HCT116 (cell line): ENCODE measurements at regions not wholly inside any gene's neighbourhood (a gene's known extent, or its start where the extent isn't known, plus 50 kb on each side); places are given as distances from the start of the nearest gene placed in this dataset.

ENCODE experiments used
- ATAC-seq: fragments of 200-7000 bp; cut with Tn5 transposase; 2 replicates; pipeline ENCODE4 v1.9.1; 2020; ENCODE audit warnings: mild to moderate bottlenecking, moderate library complexity
- BruUV-seq: library from RNA; stranded (reverse); fragments of 400-500 nt; replicated peaks from 2 replicates; lab custom pipeline; 2021; lab: Mats Ljungman, UMichigan
- CTCF ChIA-PET: fragments of 300-600 bp; sonication (Branson Sonifier 250); formaldehyde crosslinking; loops from one replicate; lab custom pipeline; 2021; ENCODE audit warnings: antibody characterized with exemption; lab: Charles Lee
- POLR2A ChIA-PET: fragments of 300-600, 350-600 bp; sonication (Branson Sonifier 250); formaldehyde crosslinking; loops from one replicate; lab custom pipeline; 2021; ENCODE audit warnings: antibody characterized with exemption; lab: Charles Lee
- RAD21 ChIA-PET, 2 experiments: fragments of 300-600 bp; sonication (Branson Sonifier 250); formaldehyde crosslinking; loops; one replicate each; lab custom pipeline; 2023; ENCODE audit warnings: low total read pairs in 2 of 2; ENCODE audit not compliant: uncharacterized antibody in 2 of 2, unreplicated experiment in 2 of 2, low non-redundant PET in 1 of 2; lab: Charles Lee
- DNase-seq: peaks from one replicate; pipeline ENCODE4 v3.0.0-alpha.2; 2010; ENCODE audit warnings: low read depth, low spot score
- H2AFZ ChIP-seq: fragments of 200-600 bp; shearing (Covaris generic), sonication (generic); 2 replicates; pipeline ENCODE4 v1.6.1; 2017; ENCODE audit warnings: low read depth, mixed run types, mixed read lengths, antibody characterized with exemption, low read length; ENCODE audit not compliant: poor library complexity, severe bottlenecking
- H3K27ac ChIP-seq: 2 replicates; pipeline ENCODE4 v1.5.1; 2012; ENCODE audit warnings: low read depth, low read length
- H3K27me3 ChIP-seq: fragments of 200-600 bp; sonication (generic); 2 replicates; pipeline ENCODE4 v1.6.1; 2016; ENCODE audit warnings: mixed run types, low read length, mixed read lengths; ENCODE audit not compliant: insufficient read depth
- H3K36me3 ChIP-seq, 2 experiments: fragments of 200-500 bp in 1 of 2; fragments of 200-600 bp in 1 of 2; sonication (Bioruptor generic) in 1 of 2; sonication (generic) in 1 of 2; 2 replicates each; pipeline versions ENCODE4 v1.5.1 to v1.6.1; 2014 to 2016; ENCODE audit warnings: low read length in 2 of 2, inconsistent platforms in 1 of 2, mixed read lengths in 1 of 2, mixed run types in 1 of 2; ENCODE audit not compliant: insufficient read depth in 2 of 2, control insufficient read depth in 1 of 2
- H3K4me1 ChIP-seq, 2 experiments: fragments of 200-600 bp in 1 of 2; sonication (generic) in 1 of 2; 2 replicates each; pipeline versions ENCODE4 v1.5.1 to v1.6.1; 2012 to 2017; ENCODE audit warnings: low read length in 2 of 2, inconsistent platforms in 1 of 2, mild to moderate bottlenecking in 1 of 2, mixed read lengths in 1 of 2, mixed run types in 1 of 2, moderate library complexity in 1 of 2; ENCODE audit not compliant: insufficient read depth in 2 of 2, control insufficient read depth in 1 of 2
- H3K4me2 ChIP-seq: fragments of 200-600 bp; sonication (generic); 2 replicates; pipeline ENCODE4 v1.6.1; 2017; ENCODE audit warnings: mixed run types, low read length, mixed read lengths
- H3K4me3 ChIP-seq, 2 experiments: fragments of 200-600 bp in 1 of 2; sonication (generic) in 1 of 2; replicated peaks in 1 of 2; 2 replicates each; pipeline ENCODE4 v1.5.1; 2011 to 2016; ENCODE audit warnings: low read length in 2 of 2, control low read depth in 1 of 2, low read depth in 1 of 2, mild to moderate bottlenecking in 1 of 2, mixed read lengths in 1 of 2, mixed run types in 1 of 2
- H3K79me2 ChIP-seq: fragments of 200-600 bp; sonication (generic); 2 replicates; pipeline ENCODE4 v1.6.1; 2017; ENCODE audit warnings: mild to moderate bottlenecking, mixed run types, low read length, moderate library complexity, mixed read lengths; ENCODE audit not compliant: insufficient read depth
- H3K9ac ChIP-seq: fragments of 200-600 bp; sonication (generic); 2 replicates; pipeline ENCODE4 v1.6.1; 2016; ENCODE audit warnings: low read length, mixed read lengths
- H3K9me2 ChIP-seq: fragments of 200-600 bp; sonication (generic), shearing (Covaris generic); 2 replicates; pipeline ENCODE4 v1.6.1; 2017; ENCODE audit warnings: mixed run types, mild to moderate bottlenecking, moderate library complexity; ENCODE audit not compliant: insufficient read depth
- H3K9me3 ChIP-seq, 2 experiments: fragments of 200-500 bp in 1 of 2; fragments of 200-600 bp in 1 of 2; sonication (Bioruptor generic) in 1 of 2; sonication (generic) in 1 of 2; 2 replicates each; pipeline ENCODE4 v1.6.1; 2014 to 2017; ENCODE audit warnings: low read length in 2 of 2, mixed read lengths in 2 of 2, inconsistent platforms in 1 of 2, low read depth in 1 of 2, mild to moderate bottlenecking in 1 of 2, mixed run types in 1 of 2, moderate library complexity in 1 of 2; ENCODE audit not compliant: control insufficient read depth in 1 of 2, insufficient read depth in 1 of 2
- H4K20me1 ChIP-seq: fragments of 200-600 bp; sonication (generic), shearing (Covaris generic); 2 replicates; pipeline ENCODE4 v1.6.1; 2017; ENCODE audit warnings: mixed run types, mild to moderate bottlenecking, moderate library complexity; ENCODE audit not compliant: insufficient read depth
- CEBPB ChIP-seq: IDR thresholded peaks from 2 replicates; pipeline ENCODE4 v1.6.1; 2012; ENCODE audit warnings: low read depth
- CTCF ChIP-seq, 3 experiments: fragments of 200-600 bp in 1 of 3; sonication (generic) in 1 of 3; IDR thresholded peaks in 2 of 3; conservative IDR thresholded peaks in 1 of 3; 2 replicates each; pipeline ENCODE4 v1.5.1; 2012 to 2017; ENCODE audit warnings: low read depth in 2 of 3, low read length in 2 of 3, antibody characterized with exemption in 1 of 3, borderline replicate concordance in 1 of 3, control low read depth in 1 of 3, mild to moderate bottlenecking in 1 of 3, mixed read lengths in 1 of 3, mixed run types in 1 of 3, moderate library complexity in 1 of 3; ENCODE audit not compliant: insufficient read depth in 1 of 3
- EGR1 ChIP-seq: IDR thresholded peaks from 2 replicates; pipeline ENCODE4 v1.6.1; 2012; ENCODE audit warnings: low read depth
- ELF1 ChIP-seq: IDR thresholded peaks from 2 replicates; pipeline ENCODE4 v1.6.1; 2012; ENCODE audit warnings: low read depth, borderline replicate concordance
- EZH2 ChIP-seq: fragments of 200-600 bp; sonication (generic); IDR thresholded peaks from 2 replicates; pipeline ENCODE4 v1.6.1; 2017; ENCODE audit warnings: antibody characterized with exemption, mixed run types
- EZH2phosphoT487 ChIP-seq: fragments of 200-600 bp; IDR thresholded peaks from 2 replicates; pipeline ENCODE4 v1.6.1; 2018; ENCODE audit warnings: antibody characterized with exemption, borderline replicate concordance
- FOSL1 ChIP-seq: IDR thresholded peaks from 2 replicates; pipeline ENCODE4 v1.6.1; 2012; ENCODE audit warnings: low read depth
- POLR2A ChIP-seq: IDR thresholded peaks from 2 replicates; pipeline ENCODE4 v1.7.0; 2011; ENCODE audit warnings: borderline replicate concordance; ENCODE audit not compliant: insufficient read depth, insufficient read length; ENCODE audit errors: extremely low read depth
- POLR2AphosphoS5 ChIP-seq: IDR thresholded peaks from 2 replicates; pipeline ENCODE4 v1.6.1; 2011; ENCODE audit warnings: mild to moderate bottlenecking, low read depth, low read length, moderate library complexity
- RAD21 ChIP-seq: IDR thresholded peaks from 2 replicates; pipeline ENCODE4 v1.6.1; 2012; ENCODE audit warnings: low read depth, mild to moderate bottlenecking
- REST ChIP-seq: IDR thresholded peaks from 2 replicates; pipeline ENCODE4 v1.6.1; 2012; ENCODE audit warnings: low read depth
- SRF ChIP-seq: IDR thresholded peaks from 2 replicates; pipeline ENCODE4 v1.6.1; 2012; ENCODE audit warnings: low read depth
- TCF7L2 ChIP-seq: IDR thresholded peaks from 2 replicates; pipeline ENCODE4 v1.7.0; 2011; ENCODE audit warnings: borderline replicate concordance, inconsistent platforms; ENCODE audit not compliant: insufficient read depth, insufficient read length; ENCODE audit errors: extremely low read depth
- YY1 ChIP-seq: IDR thresholded peaks from 2 replicates; pipeline ENCODE4 v1.6.1; 2011; ENCODE audit warnings: low read length, low read depth, moderate library complexity, mild to moderate bottlenecking; ENCODE audit not compliant: insufficient replicate concordance; ENCODE audit errors: extremely low read depth
- ZBTB33 ChIP-seq: IDR thresholded peaks from 2 replicates; pipeline ENCODE4 v1.6.1; 2011; ENCODE audit warnings: mild to moderate bottlenecking, low read length, moderate library complexity; ENCODE audit not compliant: insufficient replicate concordance; ENCODE audit errors: extremely low read depth
- ZFX ChIP-seq: fragments of 450-650 bp; IDR thresholded peaks from 2 replicates; pipeline ENCODE4 v1.6.1; 2017
- intact Hi-C: fragments of 100-400 bp; cut with micrococcal nuclease; formaldehyde crosslinking; loops from 2 replicates; pipeline ENCODE4 v1.10.0; 2022

GRCh38 chr3:76097589-76097969 is 312.2 kb upstream of the ZNF717 start:
- ChIA-PET POLR2A (no interaction called here), CTCF (no interaction called here), RAD21 (no interaction called here)
- intact Hi-C loops: no loop called here
- Histone ChIP-seq H3K9me3 (peaks cover 13 to 20% of the 10 kb centered on the region in 2 experiments; a peak in 2 of 4 replicates), H3K27ac (no peak overlapping the region), H3K9me2 (no peaks in the 10 kb centered on the region), H4K20me1 (no peaks in the 10 kb centered on the region), H3K27me3 (no peaks in the 10 kb centered on the region), H3K79me2 (no peaks in the 10 kb centered on the region), H2AFZ (no peak overlapping the region), H3K4me3 (no peak overlapping the region), H3K9ac (no peak overlapping the region), H3K4me1 (no peaks in the 10 kb centered on the region), H3K36me3 (no peaks in the 10 kb centered on the region), H3K4me2 (no peak overlapping the region)
- ATAC-seq (no peak), DNase-seq (no peak)
- TF ChIP-seq ELF1 (no peak), POLR2AphosphoS5 (no peak), TCF7L2 (no peak), REST (no peak), EZH2 (no peak), CEBPB (no peak), ZFX (no peak), EZH2phosphoT487 (no peak), FOSL1 (no peak), CTCF (IDR thresholded peaks at IDR 0.05 in 2 of 3, conservative IDR thresholded peaks at IDR 0.05 in 1 of 3; ENCODE audit: borderline replicate concordance in 1 of 3, insufficient read depth in 1 of 3, low read depth in 2 of 3, low read length in 2 of 3) (no peak), ZBTB33 (no peak), SRF (no peak), EGR1 (no peak), RAD21 (no peak), YY1 (no peak), POLR2A (no peak)
- BruUV-seq: no TSS peak
